Muscle of leg (tissue), 3 donors: ENCODE measurements at regions not wholly inside any gene's neighbourhood (a gene's known extent, or its start where the extent isn't known, plus 50 kb on each side); places are given as distances from the start of the nearest gene placed in this dataset.

Source experiments
- DNase-seq: peaks from one replicate; pipeline ENCODE4 v3.0.0; 2013
- H3K27ac ChIP-seq: one replicate; pipeline ENCODE4 v1.5.1; 2013; ENCODE audit warnings: mild to moderate bottlenecking, low read length, control low read depth
- H3K27me3 ChIP-seq: one replicate; pipeline ENCODE4 v1.6.1; 2013; ENCODE audit warnings: low read length; ENCODE audit not compliant: control insufficient read depth, insufficient read depth
- H3K36me3 ChIP-seq: one replicate; pipeline ENCODE4 v1.6.1; 2013; ENCODE audit warnings: low read length; ENCODE audit not compliant: control insufficient read depth, insufficient read depth
- H3K4me1 ChIP-seq: one replicate; pipeline ENCODE4 v1.6.1; 2013; ENCODE audit warnings: low read length; ENCODE audit not compliant: control insufficient read depth, insufficient read depth
- H3K4me3 ChIP-seq: one replicate; pipeline ENCODE4 v1.5.1; 2013; ENCODE audit warnings: low read length, control low read depth
- H3K9me3 ChIP-seq: replicated peaks from 2 replicates; pipeline ENCODE4 v1.6.1; 2013; ENCODE audit warnings: low read depth, low read length; ENCODE audit not compliant: control insufficient read depth
- WGBS: methylation state at CpG from one replicate; pipeline ENCODE4 v1.1.5; 2013; ENCODE audit warnings: missing lambda C conversion rate; ENCODE audit not compliant: insufficient coverage; 5-methylcytosine and 5-hydroxymethylcytosine counted together

DNA sequence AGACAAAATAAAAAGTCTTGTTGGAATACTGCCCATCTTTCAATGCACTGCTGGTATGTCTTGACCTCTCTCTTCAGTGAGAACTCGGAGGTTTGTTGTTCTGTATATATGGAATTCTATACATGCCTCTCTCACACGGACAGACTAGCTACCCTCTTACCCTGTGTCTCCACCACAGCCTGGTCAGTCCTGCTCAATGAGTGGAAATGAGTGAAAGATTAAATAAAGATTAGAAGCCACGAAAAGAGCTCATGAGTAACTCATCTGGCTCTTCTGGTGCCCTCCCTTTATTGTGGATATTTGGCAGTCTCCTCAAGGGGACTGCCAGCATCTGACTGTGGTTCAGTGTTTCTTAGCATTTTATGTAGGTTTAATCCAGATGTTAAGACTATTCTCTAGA is 262.8 kb upstream of the MAP3K7 start:
- H3K4me3 ChIP-seq = no peak overlapping the region
- no CpG with 5 or more reads among the region's 3 CpGs for WGBS
- H3K27me3 ChIP-seq = no peaks in the 10 kb centered on the region
- DNase-seq = no peak
- H3K27ac ChIP-seq = no peak overlapping the region
- H3K9me3 ChIP-seq = no peaks in the 10 kb centered on the region
- H3K36me3 ChIP-seq = no peaks in the 10 kb centered on the region
- no peaks in the 10 kb centered on the region for H3K4me1 ChIP-seq

- H3K36me3 ChIP-seq = no peaks in the 10 kb centered on the region
- no peaks in the 10 kb centered on the region for H3K9me3 ChIP-seq
- no peaks in the 10 kb centered on the region for H3K4me1 ChIP-seq
- no peak for DNase-seq
- no peak overlapping the region for H3K4me3 ChIP-seq
- no peaks in the 10 kb centered on the region for H3K27me3 ChIP-seq
- no peak overlapping the region for H3K27ac ChIP-seq
Observed at GRCh38 chr6:90846824-90847223, 260.0 kb upstream of the MAP3K7 start.

GRCh38 chr6:90835596-90836212 is 248.8 kb upstream of the MAP3K7 start:
- 90% methylated on average over 2 of the region's 6 CpGs for WGBS
- Histone ChIP-seq H3K36me3 (no peaks in the 10 kb centered on the region), H3K27ac (no peak overlapping the region), H3K9me3 (no peaks in the 10 kb centered on the region), H3K4me3 (no peak overlapping the region), H3K4me1 (no peaks in the 10 kb centered on the region), H3K27me3 (no peaks in the 10 kb centered on the region)
- DNase-seq = no peak

GRCh38 chr6:90829311-90829710 is 242.4 kb upstream of the MAP3K7 start:
- Histone ChIP-seq H3K9me3 (no peaks in the 10 kb centered on the region), H3K4me1 (no peaks in the 10 kb centered on the region), H3K4me3 (no peak overlapping the region), H3K27me3 (no peaks in the 10 kb centered on the region), H3K27ac (no peak overlapping the region), H3K36me3 (no peaks in the 10 kb centered on the region)
- no CpG with 5 or more reads among the region's 2 CpGs for WGBS
- DNase-seq = no peak

GRCh38 chr6:90820436-90820835 is 233.6 kb upstream of the MAP3K7 start:
- Histone ChIP-seq H3K27me3 (no peaks in the 10 kb centered on the region), H3K27ac (no peak overlapping the region), H3K36me3 (no peaks in the 10 kb centered on the region), H3K4me1 (peaks cover 2% of the 10 kb centered on the region), H3K9me3 (no peaks in the 10 kb centered on the region), H3K4me3 (no peak overlapping the region)
- DNase-seq = no peak

- peaks cover 2% of the 10 kb centered on the region for H3K4me1 ChIP-seq
- H3K36me3 ChIP-seq = no peaks in the 10 kb centered on the region
- H3K9me3 ChIP-seq = no peaks in the 10 kb centered on the region
- peak; percentile 24 for DNase-seq
- WGBS = no CpG with 5 or more reads among the region's 4 CpGs
- no peak overlapping the region for H3K27ac ChIP-seq
- H3K27me3 ChIP-seq = no peaks in the 10 kb centered on the region
- no peak overlapping the region for H3K4me3 ChIP-seq
Observed at GRCh38 chr6:90819483-90819882, 232.6 kb upstream of the MAP3K7 start.

DNA sequence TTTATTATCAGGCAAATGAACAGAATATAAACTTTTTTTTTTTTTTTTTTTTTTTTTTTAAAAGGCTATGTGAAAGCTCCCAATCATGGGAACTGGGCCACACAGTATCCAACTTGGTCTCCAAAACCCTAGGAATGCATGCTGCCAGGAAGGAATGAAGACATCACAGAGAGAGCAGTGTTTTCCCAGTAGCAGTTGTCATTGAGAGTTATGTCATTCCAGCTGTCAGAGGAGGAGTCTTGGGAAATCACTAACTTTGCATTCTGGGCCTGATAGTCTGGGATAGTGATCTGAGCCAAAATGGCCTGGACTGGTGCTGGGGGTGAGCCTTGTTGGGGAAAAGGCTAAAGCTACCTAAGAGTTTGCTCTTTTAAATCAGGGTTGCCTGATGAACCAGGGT is 231.3 kb upstream of the MAP3K7 start:
- Histone ChIP-seq H3K4me3 (no peak overlapping the region), H3K36me3 (no peaks in the 10 kb centered on the region), H3K4me1 (peaks cover 2% of the 10 kb centered on the region), H3K9me3 (no peaks in the 10 kb centered on the region), H3K27me3 (no peaks in the 10 kb centered on the region), H3K27ac (no peak overlapping the region)
- DNase-seq = peak; percentile 69

- no peaks in the 10 kb centered on the region for H3K9me3 ChIP-seq
- WGBS = no CpG with 5 or more reads among the region's 2 CpGs
- peaks cover 2% of the 10 kb centered on the region for H3K4me1 ChIP-seq
- H3K4me3 ChIP-seq = no peak overlapping the region
- no peak for DNase-seq
- H3K27ac ChIP-seq = no peak overlapping the region
- H3K36me3 ChIP-seq = no peaks in the 10 kb centered on the region
- no peaks in the 10 kb centered on the region for H3K27me3 ChIP-seq
Observed at GRCh38 chr6:90816764-90817163, 229.9 kb upstream of the MAP3K7 start.

DNA sequence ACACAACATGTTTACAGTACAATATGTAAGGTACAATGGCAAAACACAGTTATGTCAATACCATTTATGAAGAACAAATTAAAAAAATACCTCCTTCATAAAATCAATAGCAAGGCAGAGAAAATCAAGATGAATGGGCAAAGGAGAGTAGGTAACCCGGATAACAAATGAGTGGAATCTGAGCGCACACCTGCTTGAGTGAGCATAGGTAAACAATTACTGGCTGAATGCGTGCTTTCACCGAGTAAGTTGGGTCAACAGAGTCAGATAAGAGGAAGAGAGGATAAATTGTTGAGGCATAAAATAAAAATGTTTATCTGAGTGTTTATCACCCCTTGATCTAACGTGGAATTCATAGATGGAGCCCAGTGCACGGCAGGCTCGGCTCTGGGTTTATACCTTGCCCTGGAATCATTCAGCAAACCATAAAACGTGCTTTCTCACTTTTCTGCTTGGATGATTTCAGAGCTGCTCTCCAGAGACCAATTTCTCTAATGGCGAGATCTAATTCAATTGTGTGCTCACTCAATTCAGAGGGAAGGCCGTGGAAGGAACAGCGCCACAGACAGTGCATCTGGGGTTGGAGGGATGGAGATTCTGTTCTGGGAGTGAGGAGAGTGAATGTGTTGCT is 224.8 kb upstream of the MAP3K7 start:
- Histone ChIP-seq H3K4me3 (no peak overlapping the region), H3K4me1 (no peaks in the 10 kb centered on the region), H3K9me3 (no peaks in the 10 kb centered on the region), H3K27me3 (no peaks in the 10 kb centered on the region), H3K36me3 (no peaks in the 10 kb centered on the region), H3K27ac (no peak overlapping the region)
- DNase-seq = no peak
- WGBS = 77% methylated on average over 3 of the region's 11 CpGs

- WGBS = 83% methylated on average over 1 of the region's 4 CpGs
- Histone ChIP-seq H3K4me1 (no peaks in the 10 kb centered on the region), H3K9me3 (no peaks in the 10 kb centered on the region), H3K36me3 (no peaks in the 10 kb centered on the region), H3K4me3 (no peak overlapping the region), H3K27me3 (no peaks in the 10 kb centered on the region), H3K27ac (no peak overlapping the region)
- DNase-seq = no peak
Observed at GRCh38 chr6:90809035-90809434, 222.2 kb upstream of the MAP3K7 start.
